ENCODE measurements at regions not wholly inside any gene's neighbourhood (a gene's known extent, or its start where the extent isn't known, plus 50 kb on each side); places are given as distances from the start of the nearest gene placed in this dataset.

- TF ChIP-seq CREB1 (CRISPR knock-in tag; IDR thresholded peaks at IDR 0.05) (no peak), CTCF (IDR thresholded peaks at IDR 0.05) (no peak), ZBTB21 (CRISPR knock-in tag; IDR thresholded peaks at IDR 0.05; ENCODE audit: borderline replicate concordance) (no peak), ETV6 (CRISPR knock-in tag; IDR thresholded peaks at IDR 0.05) (no peak), TP53 (CRISPR knock-in tag; IDR thresholded peaks at IDR 0.05) (no peak), FOXK1 (CRISPR knock-in tag; IDR thresholded peaks at IDR 0.05) (no peak), ATF3 (CRISPR knock-in tag; conservative IDR thresholded peaks at IDR 0.05) (no peak)
- TF ChIP-seq, protein P1, sequence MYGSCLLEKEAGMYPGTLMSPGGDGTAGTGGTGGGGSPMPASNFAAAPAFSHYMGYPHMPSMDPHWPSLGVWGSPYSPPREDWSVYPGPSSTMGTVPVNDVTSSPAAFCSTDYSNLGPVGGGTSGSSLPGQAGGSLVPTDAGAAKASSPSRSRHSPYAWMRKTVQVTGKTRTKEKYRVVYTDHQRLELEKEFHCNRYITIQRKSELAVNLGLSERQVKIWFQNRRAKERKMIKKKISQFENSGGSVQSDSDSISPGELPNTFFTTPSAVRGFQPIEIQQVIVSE (CRISPR knock-in tag; IDR thresholded peaks at IDR 0.05; ENCODE audit: borderline replicate concordance): no peak
- TF ChIP-seq, protein P2, sequence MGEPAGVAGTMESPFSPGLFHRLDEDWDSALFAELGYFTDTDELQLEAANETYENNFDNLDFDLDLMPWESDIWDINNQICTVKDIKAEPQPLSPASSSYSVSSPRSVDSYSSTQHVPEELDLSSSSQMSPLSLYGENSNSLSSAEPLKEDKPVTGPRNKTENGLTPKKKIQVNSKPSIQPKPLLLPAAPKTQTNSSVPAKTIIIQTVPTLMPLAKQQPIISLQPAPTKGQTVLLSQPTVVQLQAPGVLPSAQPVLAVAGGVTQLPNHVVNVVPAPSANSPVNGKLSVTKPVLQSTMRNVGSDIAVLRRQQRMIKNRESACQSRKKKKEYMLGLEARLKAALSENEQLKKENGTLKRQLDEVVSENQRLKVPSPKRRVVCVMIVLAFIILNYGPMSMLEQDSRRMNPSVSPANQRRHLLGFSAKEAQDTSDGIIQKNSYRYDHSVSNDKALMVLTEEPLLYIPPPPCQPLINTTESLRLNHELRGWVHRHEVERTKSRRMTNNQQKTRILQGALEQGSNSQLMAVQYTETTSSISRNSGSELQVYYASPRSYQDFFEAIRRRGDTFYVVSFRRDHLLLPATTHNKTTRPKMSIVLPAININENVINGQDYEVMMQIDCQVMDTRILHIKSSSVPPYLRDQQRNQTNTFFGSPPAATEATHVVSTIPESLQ (CRISPR knock-in tag; IDR thresholded peaks at IDR 0.05): no peak
- TF ChIP-seq, protein P3, sequence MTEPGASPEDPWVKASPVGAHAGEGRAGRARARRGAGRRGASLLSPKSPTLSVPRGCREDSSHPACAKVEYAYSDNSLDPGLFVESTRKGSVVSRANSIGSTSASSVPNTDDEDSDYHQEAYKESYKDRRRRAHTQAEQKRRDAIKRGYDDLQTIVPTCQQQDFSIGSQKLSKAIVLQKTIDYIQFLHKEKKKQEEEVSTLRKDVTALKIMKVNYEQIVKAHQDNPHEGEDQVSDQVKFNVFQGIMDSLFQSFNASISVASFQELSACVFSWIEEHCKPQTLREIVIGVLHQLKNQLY (CRISPR knock-in tag; IDR thresholded peaks at IDR 0.05): no peak
- TF ChIP-seq, protein P4, sequence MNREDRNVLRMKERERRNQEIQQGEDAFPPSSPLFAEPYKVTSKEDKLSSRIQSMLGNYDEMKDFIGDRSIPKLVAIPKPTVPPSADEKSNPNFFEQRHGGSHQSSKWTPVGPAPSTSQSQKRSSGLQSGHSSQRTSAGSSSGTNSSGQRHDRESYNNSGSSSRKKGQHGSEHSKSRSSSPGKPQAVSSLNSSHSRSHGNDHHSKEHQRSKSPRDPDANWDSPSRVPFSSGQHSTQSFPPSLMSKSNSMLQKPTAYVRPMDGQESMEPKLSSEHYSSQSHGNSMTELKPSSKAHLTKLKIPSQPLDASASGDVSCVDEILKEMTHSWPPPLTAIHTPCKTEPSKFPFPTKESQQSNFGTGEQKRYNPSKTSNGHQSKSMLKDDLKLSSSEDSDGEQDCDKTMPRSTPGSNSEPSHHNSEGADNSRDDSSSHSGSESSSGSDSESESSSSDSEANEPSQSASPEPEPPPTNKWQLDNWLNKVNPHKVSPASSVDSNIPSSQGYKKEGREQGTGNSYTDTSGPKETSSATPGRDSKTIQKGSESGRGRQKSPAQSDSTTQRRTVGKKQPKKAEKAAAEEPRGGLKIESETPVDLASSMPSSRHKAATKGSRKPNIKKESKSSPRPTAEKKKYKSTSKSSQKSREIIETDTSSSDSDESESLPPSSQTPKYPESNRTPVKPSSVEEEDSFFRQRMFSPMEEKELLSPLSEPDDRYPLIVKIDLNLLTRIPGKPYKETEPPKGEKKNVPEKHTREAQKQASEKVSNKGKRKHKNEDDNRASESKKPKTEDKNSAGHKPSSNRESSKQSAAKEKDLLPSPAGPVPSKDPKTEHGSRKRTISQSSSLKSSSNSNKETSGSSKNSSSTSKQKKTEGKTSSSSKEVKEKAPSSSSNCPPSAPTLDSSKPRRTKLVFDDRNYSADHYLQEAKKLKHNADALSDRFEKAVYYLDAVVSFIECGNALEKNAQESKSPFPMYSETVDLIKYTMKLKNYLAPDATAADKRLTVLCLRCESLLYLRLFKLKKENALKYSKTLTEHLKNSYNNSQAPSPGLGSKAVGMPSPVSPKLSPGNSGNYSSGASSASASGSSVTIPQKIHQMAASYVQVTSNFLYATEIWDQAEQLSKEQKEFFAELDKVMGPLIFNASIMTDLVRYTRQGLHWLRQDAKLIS (CRISPR knock-in tag; IDR thresholded peaks at IDR 0.05; ENCODE audit: borderline replicate concordance): no peak
Measured at GRCh38 chr5:34491251-34491620, 164.9 kb upstream of the RAI14 start.
